Kidney capillary endothelial cell (primary cell): ENCODE measurements at regions not wholly inside any gene's neighbourhood (a gene's known extent, or its start where the extent isn't known, plus 50 kb on each side); places are given as distances from the start of the nearest gene placed in this dataset.

ENCODE experiments used
- DNase-seq: peaks from one replicate; pipeline ENCODE4 v3.0.0-alpha.2; 2018; ENCODE audit warnings: low spot score

GRCh38 chr6:137353842-137354397 lies 134.7 kb upstream of the IFNGR1 start:
- DNase-seq, result no peak

- DNase-seq, result peak; percentile 78
These were observed 134.2 kb upstream of the IFNGR1 start for GRCh38 chr6:137353346-137353745.

- peak; percentile 13 for DNase-seq
These were observed 133.7 kb upstream of the IFNGR1 start for GRCh38 chr6:137352859-137353258.

- no peak for DNase-seq
These were observed 132.7 kb upstream of the IFNGR1 start for GRCh38 chr6:137351890-137352289.

- no peak for DNase-seq
These were observed 131.7 kb upstream of the IFNGR1 start for GRCh38 chr6:137350857-137351256.

- no peak for DNase-seq
These were observed 131.0 kb upstream of the IFNGR1 start for GRCh38 chr6:137349856-137350830.

GRCh38 chr6:137348777-137349176 lies 129.6 kb upstream of the IFNGR1 start:
- DNase-seq, result no peak

- no peak for DNase-seq
These were observed 124.1 kb upstream of the IFNGR1 start for GRCh38 chr6:137343241-137343640.

- DNase-seq, result no peak
These were observed 123.5 kb upstream of the IFNGR1 start for GRCh38 chr6:137342607-137343190.

- DNase-seq, result no peak
These were observed 122.6 kb upstream of the IFNGR1 start for GRCh38 chr6:137341681-137342195.

GRCh38 chr6:137339929-137340559 lies 120.9 kb upstream of the IFNGR1 start:
- DNase-seq, result no peak

GRCh38 chr6:137334884-137335283 lies 115.7 kb upstream of the IFNGR1 start:
- no peak for DNase-seq

GRCh38 chr6:137334094-137334493 lies 114.9 kb upstream of the IFNGR1 start:
- DNase-seq, result no peak

GRCh38 chr6:137332637-137333280 lies 113.6 kb upstream of the IFNGR1 start:
- DNase-seq, result no peak

GRCh38 chr6:137323860-137324259 lies 104.7 kb upstream of the IFNGR1 start:
- DNase-seq, result no peak

- no peak for DNase-seq
These were observed 101.1 kb upstream of the IFNGR1 start for GRCh38 chr6:137320271-137320670.

- DNase-seq, result no peak
These were observed 97.4 kb upstream of the IFNGR1 start for GRCh38 chr6:137316626-137317025.

GRCh38 chr6:137315081-137315480 lies 95.9 kb upstream of the IFNGR1 start:
- DNase-seq, result no peak

- DNase-seq, result peak; percentile 54
These were observed 95.0 kb upstream of the IFNGR1 start for GRCh38 chr6:137313928-137314855.

GRCh38 chr6:137313211-137313610 lies 94.0 kb upstream of the IFNGR1 start:
- no peak for DNase-seq

GRCh38 chr6:137311940-137312339 lies 92.8 kb upstream of the IFNGR1 start:
- DNase-seq, result no peak
